ENCODE measurements at regions not wholly inside any gene's neighbourhood (a gene's known extent, or its start where the extent isn't known, plus 50 kb on each side); places are given as distances from the start of the nearest gene placed in this dataset.

DNA sequence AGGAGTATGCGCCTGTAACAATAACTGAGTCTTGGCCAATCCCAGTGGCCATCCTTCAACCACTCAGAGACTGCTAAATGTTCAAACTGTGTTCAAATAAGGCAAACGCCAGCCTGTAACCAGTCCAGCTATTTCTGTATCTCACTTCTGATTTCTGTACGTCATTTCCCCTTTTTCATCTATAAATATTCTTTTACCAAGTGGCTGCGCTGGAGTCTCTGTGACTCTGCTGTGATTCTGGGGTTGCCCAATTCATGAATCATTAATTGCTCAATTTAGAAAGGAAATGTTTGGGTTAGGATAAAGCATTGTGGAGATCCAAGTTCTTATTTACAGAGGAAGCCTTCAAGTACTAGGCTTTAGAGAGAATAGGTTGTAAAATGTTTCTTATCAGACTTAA, 89.8 kb upstream of the UST start:
- TF ChIP-seq, protein P1, sequence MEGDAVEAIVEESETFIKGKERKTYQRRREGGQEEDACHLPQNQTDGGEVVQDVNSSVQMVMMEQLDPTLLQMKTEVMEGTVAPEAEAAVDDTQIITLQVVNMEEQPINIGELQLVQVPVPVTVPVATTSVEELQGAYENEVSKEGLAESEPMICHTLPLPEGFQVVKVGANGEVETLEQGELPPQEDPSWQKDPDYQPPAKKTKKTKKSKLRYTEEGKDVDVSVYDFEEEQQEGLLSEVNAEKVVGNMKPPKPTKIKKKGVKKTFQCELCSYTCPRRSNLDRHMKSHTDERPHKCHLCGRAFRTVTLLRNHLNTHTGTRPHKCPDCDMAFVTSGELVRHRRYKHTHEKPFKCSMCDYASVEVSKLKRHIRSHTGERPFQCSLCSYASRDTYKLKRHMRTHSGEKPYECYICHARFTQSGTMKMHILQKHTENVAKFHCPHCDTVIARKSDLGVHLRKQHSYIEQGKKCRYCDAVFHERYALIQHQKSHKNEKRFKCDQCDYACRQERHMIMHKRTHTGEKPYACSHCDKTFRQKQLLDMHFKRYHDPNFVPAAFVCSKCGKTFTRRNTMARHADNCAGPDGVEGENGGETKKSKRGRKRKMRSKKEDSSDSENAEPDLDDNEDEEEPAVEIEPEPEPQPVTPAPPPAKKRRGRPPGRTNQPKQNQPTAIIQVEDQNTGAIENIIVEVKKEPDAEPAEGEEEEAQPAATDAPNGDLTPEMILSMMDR (IDR thresholded peaks at IDR 0.05): no peak
- TF ChIP-seq POLR2AphosphoS5 (IDR thresholded peaks at IDR 0.05): peak; percentile 57
